Endothelial cell of umbilical vein (primary cell): ENCODE measurements at regions not wholly inside any gene's neighbourhood (a gene's known extent, or its start where the extent isn't known, plus 50 kb on each side); places are given as distances from the start of the nearest gene placed in this dataset.

Experiments used
- EZH2 ChIP-seq: IDR thresholded peaks from 2 replicates; pipeline ENCODE4 v1.6.1; 2012; ENCODE audit warnings: borderline replicate concordance, low read depth, mild to moderate bottlenecking, moderate library complexity, low read length, inconsistent platforms; ENCODE audit not compliant: severe bottlenecking
- FOS ChIP-seq: IDR thresholded peaks from 2 replicates; pipeline ENCODE4 v1.6.1; 2011; ENCODE audit warnings: mild to moderate bottlenecking, low read length, moderate library complexity, borderline replicate concordance; ENCODE audit not compliant: insufficient read depth
- GATA2 ChIP-seq: IDR thresholded peaks from 2 replicates; pipeline ENCODE4 v1.7.0; 2011; ENCODE audit warnings: low read depth, mild to moderate bottlenecking, moderate library complexity, mixed read lengths, low read length; ENCODE audit not compliant: insufficient read length, insufficient read depth
- JUN ChIP-seq: IDR thresholded peaks from 2 replicates; pipeline ENCODE4 v1.6.1; 2011; ENCODE audit warnings: borderline replicate concordance, low read depth; ENCODE audit not compliant: insufficient read length, insufficient read depth
- MYC ChIP-seq: IDR thresholded peaks from one replicate; pipeline ENCODE4 v1.6.1; 2011; ENCODE audit warnings: mild to moderate bottlenecking, low read depth, low read length
- POLR2A ChIP-seq: IDR thresholded peaks from 2 replicates; pipeline ENCODE4 v1.6.1; 2012; ENCODE audit warnings: low read depth, mild to moderate bottlenecking, control low read depth, low read length
- POLR2AphosphoS5 ChIP-seq: IDR thresholded peaks from 2 replicates; pipeline ENCODE4 v1.6.1; 2012; ENCODE audit warnings: low read depth, mild to moderate bottlenecking, control low read depth, low read length, moderate library complexity; ENCODE audit not compliant: insufficient read depth
- TF ChIP-seq, protein P1 (sequence below), 2 donors: IDR thresholded peaks; 1 replicate in 1 of 2; 2 replicates in 1 of 2; pipeline ENCODE4 v1.5.1; 2011; ENCODE audit warnings: low read length in 2 of 2, mild to moderate bottlenecking in 2 of 2, moderate library complexity in 2 of 2, control low read depth in 1 of 2, inconsistent platforms in 1 of 2, low read depth in 1 of 2; ENCODE audit not compliant: insufficient read depth in 1 of 2; ENCODE audit errors: extremely low read depth in 1 of 2
- TF ChIP-seq, protein P2 (sequence below): IDR thresholded peaks from 2 replicates; pipeline ENCODE4 v1.6.1; 2011; ENCODE audit not compliant: insufficient read depth, insufficient read length

DNA sequence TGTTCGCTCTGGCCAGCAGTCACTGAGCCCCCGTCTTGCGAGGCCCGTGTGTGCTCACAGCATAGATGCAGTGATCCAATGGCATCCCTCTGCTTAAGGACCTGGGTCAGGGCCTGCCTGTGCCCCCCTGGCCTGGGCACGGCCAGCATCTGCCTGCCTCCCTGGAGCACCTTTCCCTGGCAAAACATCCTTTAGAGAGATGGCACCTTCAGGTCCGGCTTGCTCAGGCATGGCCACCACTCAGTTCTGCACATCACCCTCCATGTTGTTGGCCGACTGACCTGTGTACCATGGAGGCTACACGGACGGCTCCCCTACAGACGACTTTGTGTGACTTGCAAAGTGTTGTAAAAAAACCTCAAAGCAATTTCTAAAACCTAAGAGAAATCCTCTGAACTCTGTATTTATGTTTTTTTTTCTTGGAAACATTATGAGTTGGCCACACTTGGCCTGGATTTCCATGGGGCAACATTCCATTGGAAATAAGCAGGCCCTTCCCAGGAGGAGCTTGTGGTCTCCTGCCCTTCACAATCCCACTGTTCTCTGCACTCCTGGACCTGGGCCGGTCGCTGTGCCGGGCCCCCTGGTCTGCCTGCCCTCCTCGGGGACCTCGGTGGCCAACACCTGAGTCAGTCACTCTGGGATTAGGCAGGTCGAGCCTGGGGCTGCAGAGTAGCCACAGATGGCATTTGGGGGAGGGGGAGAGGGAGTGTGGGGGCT, 592.4 kb downstream of the TBC1D22A start:
- TF ChIP-seq GATA2 (no peak), POLR2AphosphoS5 (no peak), POLR2A (no peak), FOS (no peak), EZH2 (no peak), JUN (no peak), MYC (no peak)
- TF ChIP-seq, protein P1, sequence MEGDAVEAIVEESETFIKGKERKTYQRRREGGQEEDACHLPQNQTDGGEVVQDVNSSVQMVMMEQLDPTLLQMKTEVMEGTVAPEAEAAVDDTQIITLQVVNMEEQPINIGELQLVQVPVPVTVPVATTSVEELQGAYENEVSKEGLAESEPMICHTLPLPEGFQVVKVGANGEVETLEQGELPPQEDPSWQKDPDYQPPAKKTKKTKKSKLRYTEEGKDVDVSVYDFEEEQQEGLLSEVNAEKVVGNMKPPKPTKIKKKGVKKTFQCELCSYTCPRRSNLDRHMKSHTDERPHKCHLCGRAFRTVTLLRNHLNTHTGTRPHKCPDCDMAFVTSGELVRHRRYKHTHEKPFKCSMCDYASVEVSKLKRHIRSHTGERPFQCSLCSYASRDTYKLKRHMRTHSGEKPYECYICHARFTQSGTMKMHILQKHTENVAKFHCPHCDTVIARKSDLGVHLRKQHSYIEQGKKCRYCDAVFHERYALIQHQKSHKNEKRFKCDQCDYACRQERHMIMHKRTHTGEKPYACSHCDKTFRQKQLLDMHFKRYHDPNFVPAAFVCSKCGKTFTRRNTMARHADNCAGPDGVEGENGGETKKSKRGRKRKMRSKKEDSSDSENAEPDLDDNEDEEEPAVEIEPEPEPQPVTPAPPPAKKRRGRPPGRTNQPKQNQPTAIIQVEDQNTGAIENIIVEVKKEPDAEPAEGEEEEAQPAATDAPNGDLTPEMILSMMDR (IDR thresholded peaks at IDR 0.05; ENCODE audit: extremely low read depth in 1 of 2, insufficient read depth in 1 of 2, low read depth in 1 of 2, low read length in 2 of 2), result no peak
- TF ChIP-seq, protein P2, sequence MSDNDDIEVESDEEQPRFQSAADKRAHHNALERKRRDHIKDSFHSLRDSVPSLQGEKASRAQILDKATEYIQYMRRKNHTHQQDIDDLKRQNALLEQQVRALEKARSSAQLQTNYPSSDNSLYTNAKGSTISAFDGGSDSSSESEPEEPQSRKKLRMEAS, result no peak
